GM23338 (cell line): ENCODE measurements at regions not wholly inside any gene's neighbourhood (a gene's known extent, or its start where the extent isn't known, plus 50 kb on each side); places are given as distances from the start of the nearest gene placed in this dataset.

ENCODE experiments used
- CTCF ChIP-seq, 2 experiments: fragments of 200-600 bp in 1 of 2; sonication (generic) in 1 of 2; conservative IDR thresholded peaks; 2 replicates each; pipeline versions ENCODE4 v1.5.1 to v1.6.1; 2016 to 2017; ENCODE audit warnings: antibody characterized with exemption in 2 of 2, low read depth in 2 of 2, mild to moderate bottlenecking in 2 of 2, moderate library complexity in 1 of 2
- EZH2 ChIP-seq: fragments of 200-600 bp; sonication (generic); IDR thresholded peaks from one replicate; pipeline ENCODE4 v1.8.0; 2017; ENCODE audit warnings: antibody characterized with exemption, mild to moderate bottlenecking, low read depth; ENCODE audit not compliant: unreplicated experiment
- JUNB ChIP-seq: IDR thresholded peaks from one replicate; pipeline ENCODE4 v1.6.1; 2016; ENCODE audit warnings: antibody characterized with exemption; ENCODE audit not compliant: unreplicated experiment
- STAT1 ChIP-seq: IDR thresholded peaks from one replicate; pipeline ENCODE4 v1.6.1; 2016; ENCODE audit warnings: antibody characterized with exemption; ENCODE audit not compliant: unreplicated experiment
- TF ChIP-seq, protein P1 (sequence below): IDR thresholded peaks from one replicate; pipeline ENCODE4 v1.6.1; 2018; ENCODE audit warnings: antibody characterized with exemption; ENCODE audit not compliant: unreplicated experiment

DNA sequence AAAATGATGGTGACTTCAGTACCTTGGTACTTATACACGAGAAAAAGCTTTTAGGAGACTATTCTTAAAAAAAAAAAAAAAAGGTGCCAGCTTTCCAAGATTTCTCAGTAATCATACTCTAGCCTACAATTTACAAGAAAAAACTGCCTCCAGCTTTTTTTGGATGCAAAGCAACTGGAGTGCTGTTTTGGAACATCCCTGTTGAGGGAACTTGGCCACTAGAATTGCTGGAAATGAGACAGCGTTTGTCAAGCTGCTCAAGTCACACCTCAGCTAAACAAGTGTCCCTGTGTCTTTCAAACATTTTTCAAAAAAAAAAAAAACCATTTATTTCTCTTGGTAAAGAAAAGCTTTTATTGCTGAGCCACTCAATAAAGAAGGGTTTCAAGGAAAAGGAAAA lies 413.1 kb upstream of the ARGLU1 start:
- TF ChIP-seq CTCF (conservative IDR thresholded peaks at IDR 0.05; ENCODE audit: low read depth in 2 of 2), result no peak
- TF ChIP-seq STAT1, result no peak
- TF ChIP-seq, protein P1, sequence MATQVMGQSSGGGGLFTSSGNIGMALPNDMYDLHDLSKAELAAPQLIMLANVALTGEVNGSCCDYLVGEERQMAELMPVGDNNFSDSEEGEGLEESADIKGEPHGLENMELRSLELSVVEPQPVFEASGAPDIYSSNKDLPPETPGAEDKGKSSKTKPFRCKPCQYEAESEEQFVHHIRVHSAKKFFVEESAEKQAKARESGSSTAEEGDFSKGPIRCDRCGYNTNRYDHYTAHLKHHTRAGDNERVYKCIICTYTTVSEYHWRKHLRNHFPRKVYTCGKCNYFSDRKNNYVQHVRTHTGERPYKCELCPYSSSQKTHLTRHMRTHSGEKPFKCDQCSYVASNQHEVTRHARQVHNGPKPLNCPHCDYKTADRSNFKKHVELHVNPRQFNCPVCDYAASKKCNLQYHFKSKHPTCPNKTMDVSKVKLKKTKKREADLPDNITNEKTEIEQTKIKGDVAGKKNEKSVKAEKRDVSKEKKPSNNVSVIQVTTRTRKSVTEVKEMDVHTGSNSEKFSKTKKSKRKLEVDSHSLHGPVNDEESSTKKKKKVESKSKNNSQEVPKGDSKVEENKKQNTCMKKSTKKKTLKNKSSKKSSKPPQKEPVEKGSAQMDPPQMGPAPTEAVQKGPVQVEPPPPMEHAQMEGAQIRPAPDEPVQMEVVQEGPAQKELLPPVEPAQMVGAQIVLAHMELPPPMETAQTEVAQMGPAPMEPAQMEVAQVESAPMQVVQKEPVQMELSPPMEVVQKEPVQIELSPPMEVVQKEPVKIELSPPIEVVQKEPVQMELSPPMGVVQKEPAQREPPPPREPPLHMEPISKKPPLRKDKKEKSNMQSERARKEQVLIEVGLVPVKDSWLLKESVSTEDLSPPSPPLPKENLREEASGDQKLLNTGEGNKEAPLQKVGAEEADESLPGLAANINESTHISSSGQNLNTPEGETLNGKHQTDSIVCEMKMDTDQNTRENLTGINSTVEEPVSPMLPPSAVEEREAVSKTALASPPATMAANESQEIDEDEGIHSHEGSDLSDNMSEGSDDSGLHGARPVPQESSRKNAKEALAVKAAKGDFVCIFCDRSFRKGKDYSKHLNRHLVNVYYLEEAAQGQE, result no peak
- no peak for TF ChIP-seq EZH2
- no peak for TF ChIP-seq JUNB
